ENCODE measurements at regions not wholly inside any gene's neighbourhood (a gene's known extent, or its start where the extent isn't known, plus 50 kb on each side); places are given as distances from the start of the nearest gene placed in this dataset.

GRCh38 chr7:106775552-106775936 is 89.5 kb upstream of the PIK3CG start:
- TF ChIP-seq CTCF (IDR thresholded peaks at IDR 0.05; ENCODE audit: insufficient read depth, low read depth, low read length) (no peak), EZH2 (IDR thresholded peaks at IDR 0.05; ENCODE audit: insufficient read depth, low read length) (no peak)
